ENCODE measurements at regions not wholly inside any gene's neighbourhood (a gene's known extent, or its start where the extent isn't known, plus 50 kb on each side); places are given as distances from the start of the nearest gene placed in this dataset.

DNA sequence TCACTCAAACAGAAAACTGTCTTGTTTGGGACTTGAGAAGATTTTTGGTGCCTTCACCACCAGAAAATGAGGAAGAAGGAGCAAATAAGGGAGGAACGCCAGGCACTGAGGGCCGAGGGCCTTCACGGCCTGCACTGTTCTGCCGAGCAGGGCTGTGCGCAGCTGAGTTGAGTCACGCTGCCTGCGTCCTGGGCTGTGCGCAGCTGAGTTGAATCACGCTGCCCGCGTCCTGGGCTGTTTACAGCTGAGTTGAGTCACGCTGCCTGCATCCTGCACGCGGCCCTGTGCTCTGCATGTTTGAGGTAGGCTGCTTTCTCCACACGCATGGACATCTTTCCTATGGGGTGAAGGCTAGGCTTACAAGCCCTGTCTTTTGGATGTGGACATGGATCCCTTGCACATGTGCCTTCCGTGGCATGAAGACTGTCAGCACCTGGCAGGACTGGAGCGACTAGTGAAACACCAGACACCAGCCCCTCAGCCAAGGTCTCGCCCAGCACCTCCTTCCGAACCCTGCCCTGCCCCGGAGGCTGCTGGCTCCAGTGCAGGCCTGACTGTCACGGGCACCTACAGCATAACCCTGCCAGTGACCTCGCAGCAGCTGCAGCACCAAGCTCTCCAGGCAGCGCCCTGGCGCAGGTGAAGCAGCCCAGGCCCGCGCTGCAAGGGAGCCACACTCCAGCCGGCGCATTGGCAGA lies 96.7 kb downstream of the HTR5A start:
- no peak overlapping the region for H3K4me3 ChIP-seq
- no peaks in the 10 kb centered on the region for H3K9me3 ChIP-seq (ENCODE audit: low read depth)
- no peak overlapping the region for H2AFZ ChIP-seq (replicated peaks)
- peaks cover 4% of the 10 kb centered on the region for H3K27me3 Mint-ChIP-seq (ENCODE audit: insufficient read depth, low read depth)
- no peaks in the 10 kb centered on the region for H4K20me1 ChIP-seq (ENCODE audit: low read depth)
- H3F3A ChIP-seq (ENCODE audit: low read depth) = no peaks in the 10 kb centered on the region
- DNase-seq (ENCODE audit: low spot score) = no peak
- no peak overlapping the region for H3K27ac ChIP-seq
- H3K4me1 Mint-ChIP-seq = no peaks in the 10 kb centered on the region
- no peaks in the 10 kb centered on the region for H3K4me1 ChIP-seq
- TF ChIP-seq, protein P1, sequence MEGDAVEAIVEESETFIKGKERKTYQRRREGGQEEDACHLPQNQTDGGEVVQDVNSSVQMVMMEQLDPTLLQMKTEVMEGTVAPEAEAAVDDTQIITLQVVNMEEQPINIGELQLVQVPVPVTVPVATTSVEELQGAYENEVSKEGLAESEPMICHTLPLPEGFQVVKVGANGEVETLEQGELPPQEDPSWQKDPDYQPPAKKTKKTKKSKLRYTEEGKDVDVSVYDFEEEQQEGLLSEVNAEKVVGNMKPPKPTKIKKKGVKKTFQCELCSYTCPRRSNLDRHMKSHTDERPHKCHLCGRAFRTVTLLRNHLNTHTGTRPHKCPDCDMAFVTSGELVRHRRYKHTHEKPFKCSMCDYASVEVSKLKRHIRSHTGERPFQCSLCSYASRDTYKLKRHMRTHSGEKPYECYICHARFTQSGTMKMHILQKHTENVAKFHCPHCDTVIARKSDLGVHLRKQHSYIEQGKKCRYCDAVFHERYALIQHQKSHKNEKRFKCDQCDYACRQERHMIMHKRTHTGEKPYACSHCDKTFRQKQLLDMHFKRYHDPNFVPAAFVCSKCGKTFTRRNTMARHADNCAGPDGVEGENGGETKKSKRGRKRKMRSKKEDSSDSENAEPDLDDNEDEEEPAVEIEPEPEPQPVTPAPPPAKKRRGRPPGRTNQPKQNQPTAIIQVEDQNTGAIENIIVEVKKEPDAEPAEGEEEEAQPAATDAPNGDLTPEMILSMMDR (IDR thresholded peaks at IDR 0.05) = no peak
- TF ChIP-seq EZH2phosphoT487 (IDR thresholded peaks at IDR 0.05) = no peak
- TF ChIP-seq EZH2 (IDR thresholded peaks at IDR 0.05) = no peak
- no peak overlapping the region for H3K4me2 ChIP-seq
- H3K79me2 ChIP-seq (ENCODE audit: low read depth) = no peaks in the 10 kb centered on the region
- no peaks in the 10 kb centered on the region for H3K36me3 ChIP-seq
- no peaks in the 10 kb centered on the region for H3K9me3 Mint-ChIP-seq
- H3K27me3 ChIP-seq = no peaks in the 10 kb centered on the region
- no peak overlapping the region for H3K4me3 Mint-ChIP-seq
- H3K9ac ChIP-seq = no peak overlapping the region
- H3K36me3 Mint-ChIP-seq = no peaks in the 10 kb centered on the region
- no peak overlapping the region for H3K27ac Mint-ChIP-seq

DNA sequence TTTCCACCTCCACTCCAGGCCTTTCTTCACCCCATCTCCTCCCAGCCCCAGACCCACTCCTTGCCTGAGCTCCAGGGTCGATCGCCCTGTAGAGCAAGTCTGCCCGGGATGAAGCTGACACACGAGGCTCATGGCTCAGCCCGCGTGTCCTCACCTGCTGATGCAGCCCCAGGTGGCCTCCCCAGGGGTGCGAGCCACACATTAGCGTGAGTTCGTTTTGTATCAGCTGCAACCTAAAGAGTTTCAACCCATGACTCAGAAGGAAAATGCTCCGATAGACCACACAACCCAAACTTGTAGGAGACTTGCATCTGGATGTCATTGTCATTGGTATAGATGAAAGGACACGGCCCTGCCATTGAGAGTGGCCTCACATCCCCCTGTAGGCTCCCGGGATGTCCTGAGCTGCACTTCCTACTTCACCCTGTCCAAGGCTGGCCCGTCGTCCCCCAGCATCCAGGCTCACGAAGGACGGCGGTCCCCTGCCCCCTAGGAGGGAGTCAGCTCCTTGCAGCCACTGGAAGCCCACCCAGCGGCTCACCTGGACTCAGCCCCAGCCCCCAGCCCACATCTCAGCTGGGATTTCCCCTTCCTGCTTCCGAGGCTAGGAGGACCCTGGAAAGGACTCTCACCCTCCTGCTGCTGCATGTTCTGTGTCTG lies 97.7 kb downstream of the HTR5A start:
- H3K9me3 ChIP-seq (ENCODE audit: low read depth) = no peaks in the 10 kb centered on the region
- no peak overlapping the region for H3K9ac ChIP-seq
- no peak for TF ChIP-seq EZH2phosphoT487 (IDR thresholded peaks at IDR 0.05)
- TF ChIP-seq EZH2 (IDR thresholded peaks at IDR 0.05) = no peak
- TF ChIP-seq, protein P1 (IDR thresholded peaks at IDR 0.05) = no peak
- no peak overlapping the region for H3K27ac Mint-ChIP-seq
- H3K36me3 Mint-ChIP-seq = no peaks in the 10 kb centered on the region
- no peaks in the 10 kb centered on the region for H3K36me3 ChIP-seq
- no peaks in the 10 kb centered on the region for H3F3A ChIP-seq (ENCODE audit: low read depth)
- DNase-seq (ENCODE audit: low spot score) = no peak
- H3K4me2 ChIP-seq = no peak overlapping the region
- no peak overlapping the region for H3K27ac ChIP-seq
- H3K27me3 ChIP-seq = no peaks in the 10 kb centered on the region
- H3K4me3 Mint-ChIP-seq = no peak overlapping the region
- no peaks in the 10 kb centered on the region for H3K79me2 ChIP-seq (ENCODE audit: low read depth)
- no peaks in the 10 kb centered on the region for H3K9me3 Mint-ChIP-seq
- H4K20me1 ChIP-seq (ENCODE audit: low read depth) = no peaks in the 10 kb centered on the region
- H2AFZ ChIP-seq (replicated peaks) = no peak overlapping the region
- no peaks in the 10 kb centered on the region for H3K4me1 ChIP-seq
- no peak overlapping the region for H3K4me3 ChIP-seq
- H3K27me3 Mint-ChIP-seq (ENCODE audit: insufficient read depth, low read depth) = peaks cover 4% of the 10 kb centered on the region
- no peaks in the 10 kb centered on the region for H3K4me1 Mint-ChIP-seq

DNA sequence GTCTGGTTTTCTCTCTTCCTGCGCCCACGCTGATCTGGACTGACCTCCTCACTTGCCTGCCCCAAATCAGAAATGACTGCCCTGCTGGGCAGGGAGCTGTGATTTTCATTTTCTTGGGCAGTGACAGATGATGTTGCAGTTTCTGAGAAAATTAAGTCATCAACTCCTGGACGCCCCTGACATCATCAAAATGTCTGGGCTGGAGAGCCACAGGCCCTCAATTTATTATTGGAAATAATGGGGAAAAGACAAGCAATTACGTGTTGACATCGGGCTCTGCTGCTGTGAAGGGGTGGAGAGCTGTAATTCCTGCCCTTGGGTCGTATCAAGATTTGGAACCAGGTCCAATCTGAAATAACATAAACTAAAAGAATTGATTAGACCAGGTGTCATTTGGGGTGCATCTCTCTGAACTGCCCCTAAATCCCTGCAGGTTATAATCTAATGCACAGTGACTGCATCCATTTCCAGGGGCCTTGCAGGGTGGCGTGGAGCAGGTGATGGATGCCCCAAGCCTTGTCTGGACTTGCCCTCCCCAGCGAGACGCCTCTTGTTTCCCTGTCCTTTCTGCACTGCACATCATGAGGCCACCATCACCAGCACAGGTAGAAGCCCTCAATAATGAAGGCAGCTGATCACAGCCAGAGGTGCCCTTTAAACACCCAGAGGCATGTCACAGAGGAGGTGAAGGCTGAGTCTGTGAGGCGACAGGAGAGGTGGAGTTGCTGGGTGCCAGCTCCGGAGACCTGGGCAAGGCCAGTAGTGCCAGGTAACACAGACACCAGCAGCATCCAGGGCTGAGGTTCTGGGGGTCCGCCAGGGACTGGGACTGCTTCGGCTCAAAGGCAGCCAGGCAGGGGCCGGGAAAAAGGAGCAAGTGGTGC lies 98.7 kb downstream of the HTR5A start:
- Mint-ChIP-seq H3K36me3 (no peaks in the 10 kb centered on the region), H3K27me3 (ENCODE audit: insufficient read depth, low read depth) (peaks cover 4% of the 10 kb centered on the region), H3K4me3 (no peak overlapping the region), H3K4me1 (no peaks in the 10 kb centered on the region), H3K27ac (no peak overlapping the region), H3K9me3 (no peaks in the 10 kb centered on the region)
- H3K4me1 ChIP-seq = no peaks in the 10 kb centered on the region
- no peaks in the 10 kb centered on the region for H3K79me2 ChIP-seq (ENCODE audit: low read depth)
- no peaks in the 10 kb centered on the region for H4K20me1 ChIP-seq (ENCODE audit: low read depth)
- H3K9ac ChIP-seq = no peak overlapping the region
- no peak overlapping the region for H3K27ac ChIP-seq
- H3K9me3 ChIP-seq (ENCODE audit: low read depth) = no peaks in the 10 kb centered on the region
- no peak overlapping the region for H3K4me2 ChIP-seq
- no peaks in the 10 kb centered on the region for H3F3A ChIP-seq (ENCODE audit: low read depth)
- no peaks in the 10 kb centered on the region for H3K36me3 ChIP-seq
- no peaks in the 10 kb centered on the region for H3K27me3 ChIP-seq
- no peak for DNase-seq (ENCODE audit: low spot score)
- no peak for TF ChIP-seq EZH2 (IDR thresholded peaks at IDR 0.05)
- TF ChIP-seq, protein P1 (IDR thresholded peaks at IDR 0.05) = no peak
- TF ChIP-seq EZH2phosphoT487 (IDR thresholded peaks at IDR 0.05) = no peak
- no peak overlapping the region for H2AFZ ChIP-seq (replicated peaks)
- no peak overlapping the region for H3K4me3 ChIP-seq

All from neural progenitor cell (in vitro differentiated cells).